CD4-positive, alpha-beta memory T cell (primary cell): ENCODE measurements at regions not wholly inside any gene's neighbourhood (a gene's known extent, or its start where the extent isn't known, plus 50 kb on each side); places are given as distances from the start of the nearest gene placed in this dataset.

Source experiments
- CTCF ChIA-PET: fragments of 350-600 bp; sonication (Branson Sonifier 250); formaldehyde crosslinking; loops from one replicate; lab custom pipeline; 2021; ENCODE audit warnings: inconsistent platforms; ENCODE audit not compliant: partially characterized antibody; lab: Charles Lee
- POLR2A ChIA-PET: fragments of 350-600 bp; sonication (Branson Sonifier 250); formaldehyde crosslinking; loops from one replicate; lab custom pipeline; 2021; ENCODE audit not compliant: partially characterized antibody; lab: Charles Lee
- DNase-seq, 5 donors: peaks; one replicate each; pipeline versions ENCODE4 v3.0.0 to v3.0.0-alpha.2; 2020 to 2022; ENCODE audit warnings: mixed read lengths in 1 of 5
- H3K27ac ChIP-seq: one replicate; pipeline ENCODE4 v1.7.0; 2013; ENCODE audit warnings: low read depth, low read length
- H3K27me3 ChIP-seq: 2 replicates; pipeline ENCODE4 v1.7.0; 2013; ENCODE audit warnings: mild to moderate bottlenecking, low read length, moderate library complexity; ENCODE audit not compliant: insufficient read depth
- H3K36me3 ChIP-seq: 2 replicates; pipeline ENCODE4 v1.7.0; 2013; ENCODE audit warnings: mild to moderate bottlenecking, low read length, moderate library complexity; ENCODE audit not compliant: insufficient read depth
- H3K4me1 ChIP-seq: 2 replicates; pipeline ENCODE4 v1.7.0; 2013; ENCODE audit warnings: mild to moderate bottlenecking, low read length, moderate library complexity; ENCODE audit not compliant: insufficient read depth
- H3K4me3 ChIP-seq, 2 donors: one replicate each; pipeline ENCODE4 v1.7.0; 2013; ENCODE audit warnings: low read length in 2 of 2, mild to moderate bottlenecking in 1 of 2
- H3K9me3 ChIP-seq, 2 donors: one replicate each; pipeline ENCODE4 v1.7.0; 2013; ENCODE audit warnings: low read length in 2 of 2, control low read depth in 1 of 2; ENCODE audit not compliant: control insufficient read depth in 1 of 2
- H3K27ac Mint-ChIP-seq, 7 donors: one replicate each; pipeline ENCODE4 v1.8.0; 2020 to 2021; ENCODE audit warnings: mixed read lengths in 7 of 7, mild to moderate bottlenecking in 6 of 7, inconsistent platforms in 3 of 7, moderate library complexity in 3 of 7
- H3K27me3 Mint-ChIP-seq, 2 donors: one replicate each; pipeline ENCODE4 v1.8.0; 2020 to 2021; ENCODE audit warnings: mixed read lengths in 2 of 2
- H3K36me3 Mint-ChIP-seq, 2 donors: one replicate each; pipeline ENCODE4 v1.8.0; 2020 to 2021; ENCODE audit warnings: mixed read lengths in 2 of 2, inconsistent platforms in 1 of 2, mild to moderate bottlenecking in 1 of 2
- H3K4me1 Mint-ChIP-seq, 4 donors: one replicate each; pipeline ENCODE4 v1.8.0; 2020 to 2021; ENCODE audit warnings: mixed read lengths in 4 of 4, mild to moderate bottlenecking in 1 of 4
- H3K4me3 Mint-ChIP-seq, 8 donors: one replicate each; pipeline ENCODE4 v1.8.0; 2020 to 2021; ENCODE audit warnings: mixed read lengths in 8 of 8, mild to moderate bottlenecking in 7 of 8, moderate library complexity in 6 of 8, inconsistent platforms in 3 of 8
- H3K9me3 Mint-ChIP-seq, 8 donors: one replicate each; pipeline ENCODE4 v1.8.0; 2020 to 2021; ENCODE audit warnings: mixed read lengths in 8 of 8, mild to moderate bottlenecking in 5 of 8, inconsistent platforms in 3 of 8, moderate library complexity in 1 of 8
- intact Hi-C: fragments of 100-400 bp; cut with micrococcal nuclease; formaldehyde crosslinking; loops from one replicate; pipeline ENCODE4 v1.15.1; 2023

DNA sequence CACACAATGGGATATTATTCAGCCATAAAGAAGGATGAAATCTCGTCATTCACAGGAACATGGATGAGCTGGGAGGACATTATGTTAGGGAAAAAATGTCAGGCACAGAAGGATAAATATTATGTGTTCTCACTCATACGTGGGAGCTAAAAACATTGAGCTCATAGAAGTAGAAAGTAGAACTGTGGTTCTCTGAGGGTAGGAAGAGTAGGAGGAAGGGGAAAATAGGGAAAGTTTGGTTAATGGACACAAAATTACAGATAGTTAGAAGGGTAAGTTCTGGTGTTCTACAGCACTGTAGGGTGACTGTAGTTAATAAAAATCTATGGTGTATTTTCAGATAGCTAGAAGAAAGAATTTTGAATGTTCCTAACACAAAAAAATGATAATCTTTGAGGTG, 102.6 kb upstream of the LIPC start:
- intact Hi-C loops, result no loop called here
- Mint-ChIP-seq H3K9me3 (peaks cover 0 to 4% (median 0%) of the 10 kb centered on the region in 8 donors), H3K27ac (no peak overlapping the region), H3K4me1 (peaks cover 10 to 31% (median 20%) of the 10 kb centered on the region in 4 donors), H3K36me3 (no peaks in the 10 kb centered on the region), H3K27me3 (peaks cover 1 to 4% of the 10 kb centered on the region in 2 donors), H3K4me3 (no peak overlapping the region)
- Histone ChIP-seq H3K4me3 (no peak overlapping the region), H3K9me3 (no peaks in the 10 kb centered on the region), H3K4me1 (peaks cover 23% of the 10 kb centered on the region), H3K27ac (no peak overlapping the region), H3K27me3 (no peaks in the 10 kb centered on the region), H3K36me3 (no peaks in the 10 kb centered on the region)
- no peak for DNase-seq
- POLR2A ChIA-PET, result no interaction called here
- CTCF ChIA-PET, result interaction anchor here (1.1 kb wide), 1 partner anchor 17 kb away, joined by 3 read pairs; no protein-coding TSS in a partner anchor

DNA sequence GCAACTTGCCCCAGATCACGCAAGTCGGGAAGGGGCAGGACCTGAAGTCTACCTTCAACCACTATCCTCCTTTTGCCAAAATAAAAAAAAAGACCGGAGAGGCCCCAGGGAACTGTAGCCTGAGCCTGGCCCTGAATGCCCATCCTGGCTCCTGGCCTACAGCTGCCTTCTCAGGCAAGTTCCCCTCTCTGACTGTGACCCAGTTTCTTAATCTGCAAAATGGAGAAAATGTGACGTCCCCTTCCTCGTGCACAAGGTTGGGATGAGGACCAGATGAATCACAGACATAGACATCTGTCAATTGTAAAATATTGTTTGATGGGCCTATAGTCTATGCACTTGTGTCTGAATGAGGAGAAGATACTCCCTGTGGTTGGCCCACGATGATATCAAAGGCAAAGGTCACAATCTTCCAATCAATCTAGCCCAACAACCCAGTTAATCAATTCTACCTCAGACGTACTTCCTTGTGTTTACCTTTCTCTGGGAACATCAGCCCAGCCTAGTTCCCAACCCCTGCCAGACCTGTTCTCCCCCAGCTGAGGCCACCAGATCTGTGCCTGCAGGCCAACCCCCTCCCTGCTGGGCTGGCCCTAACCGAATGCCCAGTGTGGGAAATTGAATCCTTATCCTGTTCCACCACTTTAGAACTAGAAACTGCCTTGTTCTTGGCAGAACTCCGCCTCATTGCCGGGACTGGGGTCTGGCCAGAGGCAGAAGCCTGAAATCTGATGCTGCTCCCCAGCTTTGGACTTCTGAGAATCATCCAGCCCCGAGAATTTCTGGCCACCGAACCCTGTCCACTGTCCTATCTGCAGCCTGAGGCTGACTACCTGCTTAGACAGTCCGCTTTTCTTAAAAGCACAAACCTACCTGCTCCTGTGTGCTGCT, 101.8 kb upstream of the LIPC start:
- POLR2A ChIA-PET, result no interaction called here
- Histone ChIP-seq H3K4me1 (peaks cover 23% of the 10 kb centered on the region), H3K9me3 (no peaks in the 10 kb centered on the region), H3K27ac (no peak overlapping the region), H3K4me3 (no peak overlapping the region), H3K27me3 (no peaks in the 10 kb centered on the region), H3K36me3 (no peaks in the 10 kb centered on the region)
- CTCF ChIA-PET, result interaction anchor here (1.1 kb wide), 1 partner anchor 17 kb away, joined by 3 read pairs; no protein-coding TSS in a partner anchor
- no peak for DNase-seq
- Mint-ChIP-seq H3K36me3 (no peaks in the 10 kb centered on the region), H3K27me3 (peaks cover 0 to 4% of the 10 kb centered on the region in 2 donors), H3K4me1 (peaks cover 10 to 31% (median 20%) of the 10 kb centered on the region in 4 donors), H3K27ac (peak overlapping the region in 3 of 7 donors; percentile 19 to 82 (median 50)), H3K9me3 (peaks cover 0 to 2% (median 0%) of the 10 kb centered on the region in 8 donors), H3K4me3 (peak overlapping the region in 1 of 8 donors; percentile 32)
- intact Hi-C loops, result no loop called here

DNA sequence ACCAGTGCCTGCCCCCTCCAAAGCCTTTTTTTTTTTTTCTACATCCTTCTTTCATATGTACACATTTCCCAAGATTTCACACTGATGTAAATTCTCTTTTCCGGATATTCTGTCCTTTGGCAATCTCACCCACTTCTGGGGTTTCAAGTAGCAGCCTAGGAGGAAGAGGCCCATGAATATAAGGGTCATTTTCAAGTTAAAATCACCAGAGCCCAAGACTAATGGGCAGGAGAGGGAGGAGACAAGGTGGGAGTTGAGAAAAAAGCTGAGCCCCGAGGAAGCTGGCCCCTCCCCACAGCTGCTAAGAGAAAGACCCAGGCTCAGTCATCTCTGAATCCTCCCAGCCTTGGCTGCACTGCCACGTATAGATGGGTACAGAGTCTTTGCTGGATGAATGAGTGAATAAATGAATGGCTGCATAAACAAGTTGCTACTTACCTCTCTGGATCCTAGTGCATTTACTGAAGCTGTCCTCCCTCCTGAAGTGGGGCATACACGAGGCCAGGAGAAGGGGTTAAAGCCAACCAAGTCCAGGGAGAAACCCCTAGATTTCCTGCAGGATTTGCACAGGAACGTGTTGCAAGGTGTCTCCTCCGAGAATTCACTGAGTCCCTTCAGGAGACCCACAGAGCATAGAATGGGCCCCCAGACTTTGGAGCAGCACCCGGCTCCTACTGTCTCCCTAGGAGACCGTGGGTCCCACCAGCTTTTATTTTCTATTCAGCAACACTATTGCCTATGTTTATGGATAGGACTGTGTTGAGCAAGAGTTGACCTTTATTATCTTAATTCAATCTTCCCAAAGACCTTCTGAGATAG, 100.8 kb upstream of the LIPC start:
- Histone ChIP-seq H3K9me3 (no peaks in the 10 kb centered on the region), H3K4me1 (peaks cover 23% of the 10 kb centered on the region), H3K27me3 (no peaks in the 10 kb centered on the region), H3K36me3 (no peaks in the 10 kb centered on the region), H3K4me3 (no peak overlapping the region), H3K27ac (no peak overlapping the region)
- Mint-ChIP-seq H3K4me1 (peaks cover 10 to 31% (median 20%) of the 10 kb centered on the region in 4 donors), H3K9me3 (peaks cover 0 to 2% (median 0%) of the 10 kb centered on the region in 8 donors), H3K36me3 (no peaks in the 10 kb centered on the region), H3K4me3 (peak overlapping the region in 1 of 8 donors; percentile 27), H3K27me3 (peaks cover 0 to under 1% of the 10 kb centered on the region in 2 donors), H3K27ac (peak overlapping the region in 5 of 7 donors; percentile 57 to 83 (median 80))
- ChIA-PET POLR2A (no interaction called here), CTCF (no interaction called here)
- DNase-seq, result no peak
- intact Hi-C loops, result no loop called here

DNA sequence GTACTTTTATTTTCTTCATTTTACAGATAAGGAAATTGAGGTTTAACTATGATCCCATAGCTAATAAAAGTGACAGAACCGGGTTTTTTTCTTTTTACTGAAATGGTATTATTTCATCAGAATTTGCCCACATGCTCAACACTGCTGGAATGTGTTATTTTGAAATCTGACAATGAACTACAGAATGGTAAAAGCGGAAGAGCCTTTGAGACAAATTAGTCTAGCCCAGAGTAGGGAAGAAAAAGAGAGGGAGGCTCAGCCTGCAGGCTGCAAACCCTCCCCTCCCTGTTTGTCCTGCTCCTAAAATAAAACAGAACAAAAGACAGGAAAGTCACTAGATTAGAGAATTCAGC, 100.3 kb upstream of the LIPC start:
- H3K36me3 ChIP-seq, result no peaks in the 10 kb centered on the region
- H3K9me3 Mint-ChIP-seq, result peaks cover 0 to 2% (median 0%) of the 10 kb centered on the region in 8 donors
- peak overlapping the region in 5 of 7 donors; percentile 57 to 83 (median 80) for H3K27ac Mint-ChIP-seq
- no peak overlapping the region for H3K27ac ChIP-seq
- POLR2A ChIA-PET, result no interaction called here
- H3K27me3 ChIP-seq, result no peaks in the 10 kb centered on the region
- no peak overlapping the region for H3K4me3 ChIP-seq
- no peaks in the 10 kb centered on the region for H3K36me3 Mint-ChIP-seq
- H3K4me1 ChIP-seq, result peaks cover 23% of the 10 kb centered on the region
- no peaks in the 10 kb centered on the region for H3K27me3 Mint-ChIP-seq
- no peaks in the 10 kb centered on the region for H3K9me3 ChIP-seq
- no peak for DNase-seq
- intact Hi-C loops, result no loop called here
- CTCF ChIA-PET, result no interaction called here
- H3K4me1 Mint-ChIP-seq, result peaks cover 10 to 31% (median 20%) of the 10 kb centered on the region in 4 donors
- H3K4me3 Mint-ChIP-seq, result peak overlapping the region in 5 of 8 donors; percentile 7 to 74 (median 55)

DNA sequence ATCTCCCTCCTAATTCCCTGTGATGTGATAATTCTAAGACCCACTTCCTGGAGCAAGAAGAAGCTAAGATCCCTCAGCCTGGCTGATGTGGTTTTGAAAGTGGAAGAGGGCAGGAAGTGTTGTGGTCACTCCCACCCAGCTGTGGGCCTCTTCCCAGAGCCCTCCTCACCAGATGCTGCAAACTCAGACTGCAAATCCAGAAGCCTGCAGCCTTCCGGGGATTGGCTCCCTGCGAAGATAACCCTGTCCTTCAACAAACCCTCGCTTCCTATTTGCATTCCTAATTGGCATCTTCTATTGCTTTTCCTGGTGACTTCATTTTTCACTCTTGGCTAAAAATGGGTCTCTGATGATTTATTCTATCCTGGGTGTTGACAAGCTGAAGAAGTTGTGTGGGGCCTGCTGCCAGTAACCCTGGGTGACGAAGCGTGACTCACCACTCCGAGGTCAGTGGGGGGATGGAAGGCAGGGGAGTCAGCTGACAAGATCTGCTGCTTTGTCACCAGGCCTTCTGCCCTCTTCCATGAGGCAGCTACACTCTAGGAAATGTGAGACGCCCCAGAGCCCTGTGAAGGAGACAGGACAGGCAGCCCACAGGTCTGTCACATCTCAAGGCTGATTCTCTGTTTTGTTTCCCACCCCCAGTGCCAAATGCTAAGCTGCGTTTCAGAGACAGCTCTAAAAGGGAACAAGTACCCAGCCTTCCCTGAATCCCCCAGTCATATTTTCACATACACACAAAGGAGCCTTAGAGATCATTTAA, 99.7 kb upstream of the LIPC start:
- Mint-ChIP-seq H3K27ac (peak overlapping the region; percentile 72 to 84 (median 81)), H3K27me3 (no peaks in the 10 kb centered on the region), H3K9me3 (peaks cover 0 to 2% (median 0%) of the 10 kb centered on the region in 8 donors), H3K36me3 (no peaks in the 10 kb centered on the region), H3K4me3 (peak overlapping the region in 6 of 8 donors; percentile 32 to 74 (median 58)), H3K4me1 (peaks cover 10 to 31% (median 20%) of the 10 kb centered on the region in 4 donors)
- Histone ChIP-seq H3K9me3 (no peaks in the 10 kb centered on the region), H3K4me3 (no peak overlapping the region), H3K27me3 (no peaks in the 10 kb centered on the region), H3K36me3 (no peaks in the 10 kb centered on the region), H3K4me1 (peaks cover 23% of the 10 kb centered on the region), H3K27ac (no peak overlapping the region)
- intact Hi-C loops, result no loop called here
- DNase-seq, result peak; percentile 41 to 82 (median 57)
- ChIA-PET POLR2A (no interaction called here), CTCF (no interaction called here)

DNA sequence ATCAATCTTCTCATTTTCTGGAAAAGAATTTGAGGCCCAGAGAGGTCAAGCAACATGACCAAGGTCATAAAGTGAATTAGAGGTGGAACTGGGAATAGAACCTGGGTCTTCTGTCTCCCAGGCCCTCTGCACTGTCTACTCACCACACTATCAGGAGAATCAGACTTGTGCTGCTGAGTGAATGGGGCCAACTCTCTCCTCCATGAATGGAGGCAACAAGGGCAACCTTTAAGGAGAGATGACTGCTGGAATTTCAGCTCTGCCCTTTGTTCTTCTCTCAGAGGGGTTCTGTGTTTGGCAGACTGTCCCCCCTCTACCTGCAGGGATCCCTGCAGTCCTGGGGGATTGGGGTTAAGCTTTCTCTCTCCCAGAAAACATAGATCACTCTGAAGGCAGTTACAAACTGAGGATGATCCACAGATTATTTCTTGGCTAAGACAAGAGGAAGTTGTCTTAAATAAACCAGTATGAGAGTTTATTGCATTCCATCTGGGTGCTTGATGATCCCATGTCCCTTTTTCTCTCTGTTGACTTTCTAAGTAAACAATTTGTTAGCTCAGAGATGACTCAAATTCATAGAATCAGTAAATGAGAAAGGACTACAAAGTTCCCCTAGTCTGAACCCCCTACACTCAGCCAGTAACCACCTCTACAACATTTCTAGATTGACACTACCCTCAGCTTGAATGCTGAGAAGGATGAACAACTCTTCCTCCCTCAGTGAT, 99.0 kb upstream of the LIPC start:
- no peak overlapping the region for H3K4me3 ChIP-seq
- no peaks in the 10 kb centered on the region for H3K9me3 ChIP-seq
- CTCF ChIA-PET, result no interaction called here
- H3K27me3 Mint-ChIP-seq, result no peaks in the 10 kb centered on the region
- POLR2A ChIA-PET, result no interaction called here
- H3K36me3 Mint-ChIP-seq, result no peaks in the 10 kb centered on the region
- DNase-seq, result no peak
- H3K27me3 ChIP-seq, result no peaks in the 10 kb centered on the region
- peaks cover 0 to 2% (median 0%) of the 10 kb centered on the region in 8 donors for H3K9me3 Mint-ChIP-seq
- peaks cover 23% of the 10 kb centered on the region for H3K4me1 ChIP-seq
- no peaks in the 10 kb centered on the region for H3K36me3 ChIP-seq
- no peak overlapping the region for H3K27ac ChIP-seq
- peak overlapping the region; percentile 72 to 84 (median 81) for H3K27ac Mint-ChIP-seq
- H3K4me1 Mint-ChIP-seq, result peaks cover 10 to 31% (median 20%) of the 10 kb centered on the region in 4 donors
- peak overlapping the region in 2 of 8 donors; percentile 22 to 69 for H3K4me3 Mint-ChIP-seq
- intact Hi-C loops, result no loop called here
